Ovary (tissue), 3 donors: ENCODE measurements at regions not wholly inside any gene's neighbourhood (a gene's known extent, or its start where the extent isn't known, plus 50 kb on each side); places are given as distances from the start of the nearest gene placed in this dataset.

Experiments
- POLR2A ChIP-seq: fragments of 450-650 bp; IDR thresholded peaks from one replicate; pipeline ENCODE4 v1.6.1; 2017; ENCODE audit warnings: antibody characterized with exemption, mild to moderate bottlenecking, moderate library complexity
- TF ChIP-seq, protein P1 (sequence below), 3 donors: fragments of 450-650 bp in 2 of 3; fragments of 200-600 bp in 1 of 3; IDR thresholded peaks; one replicate each; pipeline versions ENCODE4 v1.5.1 to v1.8.0; 2016 to 2022; ENCODE audit warnings: antibody characterized with exemption in 3 of 3, mild to moderate bottlenecking in 1 of 3
- donor health status: DM: no; HTN: no; CAD: no.

DNA sequence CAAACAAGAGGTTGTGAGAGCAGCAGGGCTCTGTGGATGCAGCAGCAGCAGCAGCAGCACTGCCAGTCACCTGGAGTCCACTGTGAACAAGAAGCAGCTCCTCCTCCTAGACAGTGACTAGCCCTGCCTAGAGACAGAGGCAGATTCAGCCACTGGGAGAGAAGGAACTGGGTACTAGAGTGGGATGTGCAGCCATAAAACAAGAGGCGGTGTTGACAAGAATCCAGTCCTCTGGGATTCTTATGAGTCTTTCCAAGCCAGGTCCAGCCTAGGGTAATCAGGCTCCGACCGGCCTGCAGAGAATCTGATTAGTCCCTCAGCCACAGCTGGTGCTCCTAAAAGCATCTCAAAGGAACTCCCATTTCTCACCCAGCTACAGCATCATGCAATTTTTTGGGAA lies 83.9 kb upstream of the USP47 start:
- TF ChIP-seq, protein P1, sequence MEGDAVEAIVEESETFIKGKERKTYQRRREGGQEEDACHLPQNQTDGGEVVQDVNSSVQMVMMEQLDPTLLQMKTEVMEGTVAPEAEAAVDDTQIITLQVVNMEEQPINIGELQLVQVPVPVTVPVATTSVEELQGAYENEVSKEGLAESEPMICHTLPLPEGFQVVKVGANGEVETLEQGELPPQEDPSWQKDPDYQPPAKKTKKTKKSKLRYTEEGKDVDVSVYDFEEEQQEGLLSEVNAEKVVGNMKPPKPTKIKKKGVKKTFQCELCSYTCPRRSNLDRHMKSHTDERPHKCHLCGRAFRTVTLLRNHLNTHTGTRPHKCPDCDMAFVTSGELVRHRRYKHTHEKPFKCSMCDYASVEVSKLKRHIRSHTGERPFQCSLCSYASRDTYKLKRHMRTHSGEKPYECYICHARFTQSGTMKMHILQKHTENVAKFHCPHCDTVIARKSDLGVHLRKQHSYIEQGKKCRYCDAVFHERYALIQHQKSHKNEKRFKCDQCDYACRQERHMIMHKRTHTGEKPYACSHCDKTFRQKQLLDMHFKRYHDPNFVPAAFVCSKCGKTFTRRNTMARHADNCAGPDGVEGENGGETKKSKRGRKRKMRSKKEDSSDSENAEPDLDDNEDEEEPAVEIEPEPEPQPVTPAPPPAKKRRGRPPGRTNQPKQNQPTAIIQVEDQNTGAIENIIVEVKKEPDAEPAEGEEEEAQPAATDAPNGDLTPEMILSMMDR (IDR thresholded peaks at IDR 0.05) = no peak
- TF ChIP-seq POLR2A = no peak
